ENCODE measurements at regions not wholly inside any gene's neighbourhood (a gene's known extent, or its start where the extent isn't known, plus 50 kb on each side); places are given as distances from the start of the nearest gene placed in this dataset.

- DNase-seq (ENCODE audit: low read depth, low spot score) = no peak
- TF ChIP-seq, protein P1, sequence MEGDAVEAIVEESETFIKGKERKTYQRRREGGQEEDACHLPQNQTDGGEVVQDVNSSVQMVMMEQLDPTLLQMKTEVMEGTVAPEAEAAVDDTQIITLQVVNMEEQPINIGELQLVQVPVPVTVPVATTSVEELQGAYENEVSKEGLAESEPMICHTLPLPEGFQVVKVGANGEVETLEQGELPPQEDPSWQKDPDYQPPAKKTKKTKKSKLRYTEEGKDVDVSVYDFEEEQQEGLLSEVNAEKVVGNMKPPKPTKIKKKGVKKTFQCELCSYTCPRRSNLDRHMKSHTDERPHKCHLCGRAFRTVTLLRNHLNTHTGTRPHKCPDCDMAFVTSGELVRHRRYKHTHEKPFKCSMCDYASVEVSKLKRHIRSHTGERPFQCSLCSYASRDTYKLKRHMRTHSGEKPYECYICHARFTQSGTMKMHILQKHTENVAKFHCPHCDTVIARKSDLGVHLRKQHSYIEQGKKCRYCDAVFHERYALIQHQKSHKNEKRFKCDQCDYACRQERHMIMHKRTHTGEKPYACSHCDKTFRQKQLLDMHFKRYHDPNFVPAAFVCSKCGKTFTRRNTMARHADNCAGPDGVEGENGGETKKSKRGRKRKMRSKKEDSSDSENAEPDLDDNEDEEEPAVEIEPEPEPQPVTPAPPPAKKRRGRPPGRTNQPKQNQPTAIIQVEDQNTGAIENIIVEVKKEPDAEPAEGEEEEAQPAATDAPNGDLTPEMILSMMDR (IDR thresholded peaks at IDR 0.05; ENCODE audit: insufficient read depth, low read length, missing control alignments) = no peak
- POLR2A ChIA-PET = no interaction called here
- CTCF ChIA-PET = no interaction called here
- H3K4me3 ChIP-seq (ENCODE audit: low read depth, low read length) = no peak overlapping the region
Observed at GRCh38 chr14:53496668-53497067, 343.5 kb upstream of the DDHD1 start.

GRCh38 chr14:53495846-53496343, 342.8 kb upstream of the DDHD1 start:
- TF ChIP-seq, protein P1 (IDR thresholded peaks at IDR 0.05; ENCODE audit: insufficient read depth, low read length, missing control alignments) = no peak
- H3K4me3 ChIP-seq (ENCODE audit: low read depth, low read length) = no peak overlapping the region

DNA sequence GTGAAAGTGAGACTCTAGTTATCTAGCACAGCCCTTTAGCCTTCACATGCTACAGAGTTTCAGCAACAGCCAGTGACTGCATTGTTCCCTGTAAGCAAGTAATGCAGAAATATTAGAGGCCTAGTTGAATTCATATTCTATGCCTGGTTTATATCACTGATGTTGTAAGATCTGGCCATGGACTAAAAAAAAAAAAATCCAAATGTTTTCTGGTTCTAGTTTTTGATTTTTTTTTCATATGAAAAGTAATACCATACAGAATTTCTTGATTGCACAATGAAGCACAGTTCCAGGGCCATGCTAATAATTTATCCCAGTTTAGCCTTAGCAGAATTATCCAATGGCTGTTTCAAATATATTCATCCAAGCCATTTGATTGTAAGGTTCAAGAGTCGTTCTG, 341.5 kb upstream of the DDHD1 start:
- TF ChIP-seq, protein P1 (IDR thresholded peaks at IDR 0.05; ENCODE audit: insufficient read depth, low read length, missing control alignments) = no peak
- ChIA-PET CTCF (interaction anchor here (0.7 to 1.2 kb wide), 2 partner anchors 9 to 13 kb away, joined by 3 to 4 read pairs; no protein-coding TSS in a partner anchor), POLR2A (no interaction called here)
- H3K4me3 ChIP-seq (ENCODE audit: low read depth, low read length) = no peak overlapping the region
- no peak for DNase-seq (ENCODE audit: low read depth, low spot score)

More at GRCh38 chr14:53495846-53496343, 342.8 kb upstream of the DDHD1 start:
- ChIA-PET CTCF (no interaction called here), POLR2A (no interaction called here)
- DNase-seq (ENCODE audit: low read depth, low spot score) = no peak

- ChIA-PET POLR2A (no interaction called here), CTCF (interaction anchor here (1.2 kb wide), 1 partner anchor 14 kb away, joined by 4 read pairs; no protein-coding TSS in a partner anchor)
Observed at GRCh38 chr14:53493860-53494259, 340.7 kb upstream of the DDHD1 start.

GRCh38 chr14:53493320-53493719, 340.2 kb upstream of the DDHD1 start:
- ChIA-PET POLR2A (no interaction called here), CTCF (interaction anchor here (1.2 kb wide), 1 partner anchor 14 kb away, joined by 4 read pairs; no protein-coding TSS in a partner anchor)
- H3K4me3 ChIP-seq (ENCODE audit: low read depth, low read length) = no peak overlapping the region
- TF ChIP-seq, protein P1 (IDR thresholded peaks at IDR 0.05; ENCODE audit: insufficient read depth, low read length, missing control alignments) = no peak
- no peak for DNase-seq (ENCODE audit: low read depth, low spot score)

More at GRCh38 chr14:53493860-53494259, 340.7 kb upstream of the DDHD1 start:
- DNase-seq (ENCODE audit: low read depth, low spot score) = no peak
- H3K4me3 ChIP-seq (ENCODE audit: low read depth, low read length) = no peak overlapping the region
- TF ChIP-seq, protein P1 (IDR thresholded peaks at IDR 0.05; ENCODE audit: insufficient read depth, low read length, missing control alignments) = no peak

DNA sequence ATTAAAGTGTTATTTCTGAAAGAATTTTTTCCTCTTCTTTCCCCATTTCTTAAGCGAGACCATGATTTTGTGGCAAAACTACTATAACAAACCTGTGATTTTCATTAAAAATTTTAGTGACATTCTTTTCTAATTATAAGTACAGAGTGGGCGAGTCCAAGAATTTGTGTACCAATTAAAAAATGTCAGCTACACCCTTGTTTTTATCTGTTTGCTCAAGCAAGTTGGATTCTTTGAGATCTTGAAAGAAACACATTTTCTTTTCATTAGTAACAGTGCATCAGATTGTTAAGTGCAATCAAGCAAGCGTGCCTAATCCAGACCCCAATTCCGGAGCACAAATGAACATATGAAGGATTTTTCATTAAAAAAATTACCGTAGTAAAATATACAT, 338.8 kb upstream of the DDHD1 start:
- POLR2A ChIA-PET = interaction anchor here (0.7 kb wide), 1 partner anchor 9 kb away, joined by 3 read pairs; no protein-coding TSS in a partner anchor
- TF ChIP-seq, protein P1 (IDR thresholded peaks at IDR 0.05; ENCODE audit: insufficient read depth, low read length, missing control alignments) = no peak
- CTCF ChIA-PET = no interaction called here
- H3K4me3 ChIP-seq (ENCODE audit: low read depth, low read length) = no peak overlapping the region
- DNase-seq (ENCODE audit: low read depth, low spot score) = no peak
